LNCAP (cell line): ENCODE measurements at regions not wholly inside any gene's neighbourhood (a gene's known extent, or its start where the extent isn't known, plus 50 kb on each side); places are given as distances from the start of the nearest gene placed in this dataset.

Experiments used
- CTCF ChIP-seq: fragments of 450-650 bp; IDR thresholded peaks from 2 replicates; pipeline ENCODE4 v1.5.1; 2017; ENCODE audit warnings: mild to moderate bottlenecking

GRCh38 chr10:29026802-29027580 is 261.9 kb upstream of the LYZL1 start:
- no peak for TF ChIP-seq CTCF

GRCh38 chr10:29028486-29028885 is 260.4 kb upstream of the LYZL1 start:
- no peak for TF ChIP-seq CTCF

- TF ChIP-seq CTCF, result no peak
These were observed 258.0 kb upstream of the LYZL1 start for GRCh38 chr10:29030900-29031299.

- TF ChIP-seq CTCF, result no peak
These were observed 256.7 kb upstream of the LYZL1 start for GRCh38 chr10:29032169-29032568.

GRCh38 chr10:29033311-29033940 is 255.4 kb upstream of the LYZL1 start:
- no peak for TF ChIP-seq CTCF

- no peak for TF ChIP-seq CTCF
These were observed 254.3 kb upstream of the LYZL1 start for GRCh38 chr10:29034592-29034991.

- TF ChIP-seq CTCF, result no peak
These were observed 253.1 kb upstream of the LYZL1 start for GRCh38 chr10:29035721-29036120.
